ENCODE measurements at regions not wholly inside any gene's neighbourhood (a gene's known extent, or its start where the extent isn't known, plus 50 kb on each side); places are given as distances from the start of the nearest gene placed in this dataset.

- TF ChIP-seq ZNF879 (CRISPR knock-in tag; IDR thresholded peaks at IDR 0.05): no peak
- no peak for TF ChIP-seq KMT2B (CRISPR knock-in tag; IDR thresholded peaks at IDR 0.05)
- TF ChIP-seq ZNF451 (CRISPR knock-in tag; IDR thresholded peaks at IDR 0.05): no peak
- no peak for TF ChIP-seq FOSL2 (CRISPR knock-in tag; IDR thresholded peaks at IDR 0.05)
- TF ChIP-seq ZNF441 (CRISPR knock-in tag; IDR thresholded peaks at IDR 0.05; ENCODE audit: borderline replicate concordance): no peak
- no peak for TF ChIP-seq ZNF768 (CRISPR knock-in tag; IDR thresholded peaks at IDR 0.05)
- TF ChIP-seq ZSCAN20 (CRISPR knock-in tag; IDR thresholded peaks at IDR 0.05; ENCODE audit: borderline replicate concordance): no peak
- no peak for TF ChIP-seq AGO1 (IDR thresholded peaks at IDR 0.05; ENCODE audit: low read depth, low read length, poor library complexity, severe bottlenecking)
- no peak for TF ChIP-seq NFE2L2 (IDR thresholded peaks at IDR 0.05; ENCODE audit: low read length)
- TF ChIP-seq PATZ1 (CRISPR knock-in tag; IDR thresholded peaks at IDR 0.05): no peak
- TF ChIP-seq ZEB1 (IDR thresholded peaks at IDR 0.05; ENCODE audit: insufficient replicate concordance, low read depth): no peak
- TF ChIP-seq POLR2AphosphoS5 (IDR thresholded peaks at IDR 0.05; ENCODE audit: low read depth, low read length): no peak
- TF ChIP-seq THAP11 (CRISPR knock-in tag; IDR thresholded peaks at IDR 0.05): no peak
- no peak for TF ChIP-seq ZNF552 (CRISPR knock-in tag; IDR thresholded peaks at IDR 0.05; ENCODE audit: borderline replicate concordance)
- no peak for TF ChIP-seq ZBTB26 (CRISPR knock-in tag; IDR thresholded peaks at IDR 0.05; ENCODE audit: borderline replicate concordance)
Measured at GRCh38 chr20:52724541-52724940, 247.6 kb upstream of the TSHZ2 start (continued).
